ENCODE measurements at regions not wholly inside any gene's neighbourhood (a gene's known extent, or its start where the extent isn't known, plus 50 kb on each side); places are given as distances from the start of the nearest gene placed in this dataset.

- no peak overlapping the region for H3K27ac ChIP-seq (ENCODE audit: low read depth, low read length)
Measured at GRCh38 chr21:28817871-28818270, 174.8 kb downstream of the LTN1 start.

GRCh38 chr21:28811860-28812259 is 180.8 kb downstream of the LTN1 start:
- Histone ChIP-seq H3K36me3 (ENCODE audit: control insufficient read depth in 5 of 5, insufficient read depth in 5 of 5, low read length in 5 of 5) (no peaks in the 10 kb centered on the region), H3K4me3 (ENCODE audit: low read depth in 1 of 5, low read length in 5 of 5) (no peak overlapping the region), H3K27ac (ENCODE audit: low read depth, low read length) (no peak overlapping the region), H3K9me3 (ENCODE audit: control insufficient read depth in 5 of 5, low read length in 5 of 5) (peaks cover 0 to 9% (median 4%) of the 10 kb centered on the region in 5 donors), H3K27me3 (ENCODE audit: control insufficient read depth in 5 of 5, insufficient read depth in 4 of 5, low read length in 5 of 5) (no peaks in the 10 kb centered on the region), H3K4me1 (ENCODE audit: control insufficient read depth in 5 of 5, insufficient read depth in 5 of 5, low read length in 5 of 5) (no peaks in the 10 kb centered on the region), H3K9ac (ENCODE audit: low read length in 5 of 5) (no peak overlapping the region)

More at GRCh38 chr21:28817871-28818270, 174.8 kb downstream of the LTN1 start:
- H3K9me3 ChIP-seq (ENCODE audit: control insufficient read depth in 5 of 5, low read length in 5 of 5), result peaks cover 0 to 4% (median 0%) of the 10 kb centered on the region in 5 donors
- H3K4me3 ChIP-seq (ENCODE audit: low read depth in 1 of 5, low read length in 5 of 5), result no peak overlapping the region
- no peaks in the 10 kb centered on the region for H3K36me3 ChIP-seq (ENCODE audit: control insufficient read depth in 5 of 5, insufficient read depth in 5 of 5, low read length in 5 of 5)
- H3K4me1 ChIP-seq (ENCODE audit: control insufficient read depth in 5 of 5, insufficient read depth in 5 of 5, low read length in 5 of 5), result peaks cover 0 to 19% (median 18%) of the 10 kb centered on the region in 5 donors
- H3K9ac ChIP-seq (ENCODE audit: low read length in 5 of 5), result no peak overlapping the region
- H3K27me3 ChIP-seq (ENCODE audit: control insufficient read depth in 5 of 5, insufficient read depth in 4 of 5, low read length in 5 of 5), result no peaks in the 10 kb centered on the region

- peaks cover 0 to 9% (median 4%) of the 10 kb centered on the region in 5 donors for H3K9me3 ChIP-seq (ENCODE audit: control insufficient read depth in 5 of 5, low read length in 5 of 5)
- H3K4me3 ChIP-seq (ENCODE audit: low read depth in 1 of 5, low read length in 5 of 5), result no peak overlapping the region
- H3K4me1 ChIP-seq (ENCODE audit: control insufficient read depth in 5 of 5, insufficient read depth in 5 of 5, low read length in 5 of 5), result no peaks in the 10 kb centered on the region
- H3K36me3 ChIP-seq (ENCODE audit: control insufficient read depth in 5 of 5, insufficient read depth in 5 of 5, low read length in 5 of 5), result no peaks in the 10 kb centered on the region
- H3K9ac ChIP-seq (ENCODE audit: low read length in 5 of 5), result no peak overlapping the region
- no peak overlapping the region for H3K27ac ChIP-seq (ENCODE audit: low read depth, low read length)
- no peaks in the 10 kb centered on the region for H3K27me3 ChIP-seq (ENCODE audit: control insufficient read depth in 5 of 5, insufficient read depth in 4 of 5, low read length in 5 of 5)
Measured at GRCh38 chr21:28810826-28811524, 181.7 kb downstream of the LTN1 start.

GRCh38 chr21:28805885-28806284 is 186.8 kb downstream of the LTN1 start:
- Histone ChIP-seq H3K36me3 (ENCODE audit: control insufficient read depth in 5 of 5, insufficient read depth in 5 of 5, low read length in 5 of 5) (no peaks in the 10 kb centered on the region), H3K4me1 (ENCODE audit: control insufficient read depth in 5 of 5, insufficient read depth in 5 of 5, low read length in 5 of 5) (peaks cover 0 to 10% (median 0%) of the 10 kb centered on the region in 5 donors), H3K27ac (ENCODE audit: low read depth, low read length) (no peak overlapping the region), H3K4me3 (ENCODE audit: low read depth in 1 of 5, low read length in 5 of 5) (no peak overlapping the region), H3K9ac (ENCODE audit: low read length in 5 of 5) (no peak overlapping the region), H3K27me3 (ENCODE audit: control insufficient read depth in 5 of 5, insufficient read depth in 4 of 5, low read length in 5 of 5) (no peaks in the 10 kb centered on the region), H3K9me3 (ENCODE audit: control insufficient read depth in 5 of 5, low read length in 5 of 5) (peaks cover 0 to 9% (median 0%) of the 10 kb centered on the region in 5 donors)

- H3K27me3 ChIP-seq (ENCODE audit: control insufficient read depth in 5 of 5, insufficient read depth in 4 of 5, low read length in 5 of 5), result no peaks in the 10 kb centered on the region
- no peak overlapping the region for H3K4me3 ChIP-seq (ENCODE audit: low read depth in 1 of 5, low read length in 5 of 5)
- H3K9ac ChIP-seq (ENCODE audit: low read length in 5 of 5), result no peak overlapping the region
- H3K9me3 ChIP-seq (ENCODE audit: control insufficient read depth in 5 of 5, low read length in 5 of 5), result peaks cover 0 to 9% (median 0%) of the 10 kb centered on the region in 5 donors
- no peak overlapping the region for H3K27ac ChIP-seq (ENCODE audit: low read depth, low read length)
- no peaks in the 10 kb centered on the region for H3K36me3 ChIP-seq (ENCODE audit: control insufficient read depth in 5 of 5, insufficient read depth in 5 of 5, low read length in 5 of 5)
- peaks cover 0 to 10% (median 0%) of the 10 kb centered on the region in 5 donors for H3K4me1 ChIP-seq (ENCODE audit: control insufficient read depth in 5 of 5, insufficient read depth in 5 of 5, low read length in 5 of 5)
Measured at GRCh38 chr21:28804089-28804670, 188.5 kb downstream of the LTN1 start.

GRCh38 chr21:28801906-28802305 is 190.8 kb downstream of the LTN1 start:
- H3K4me1 ChIP-seq (ENCODE audit: control insufficient read depth in 5 of 5, insufficient read depth in 5 of 5, low read length in 5 of 5), result peaks cover 0 to 10% (median 0%) of the 10 kb centered on the region in 5 donors
- no peaks in the 10 kb centered on the region for H3K36me3 ChIP-seq (ENCODE audit: control insufficient read depth in 5 of 5, insufficient read depth in 5 of 5, low read length in 5 of 5)
- H3K9me3 ChIP-seq (ENCODE audit: control insufficient read depth in 5 of 5, low read length in 5 of 5), result no peaks in the 10 kb centered on the region
- H3K27ac ChIP-seq (ENCODE audit: low read depth, low read length), result no peak overlapping the region
- no peak overlapping the region for H3K4me3 ChIP-seq (ENCODE audit: low read depth in 1 of 5, low read length in 5 of 5)
- H3K9ac ChIP-seq (ENCODE audit: low read length in 5 of 5), result no peak overlapping the region
- no peaks in the 10 kb centered on the region for H3K27me3 ChIP-seq (ENCODE audit: control insufficient read depth in 5 of 5, insufficient read depth in 4 of 5, low read length in 5 of 5)

GRCh38 chr21:28799926-28800325 is 192.8 kb downstream of the LTN1 start:
- Histone ChIP-seq H3K4me3 (ENCODE audit: low read depth in 1 of 5, low read length in 5 of 5) (no peak overlapping the region), H3K9me3 (ENCODE audit: control insufficient read depth in 5 of 5, low read length in 5 of 5) (no peaks in the 10 kb centered on the region), H3K4me1 (ENCODE audit: control insufficient read depth in 5 of 5, insufficient read depth in 5 of 5, low read length in 5 of 5) (peaks cover 0 to 10% (median 0%) of the 10 kb centered on the region in 5 donors), H3K9ac (ENCODE audit: low read length in 5 of 5) (no peak overlapping the region), H3K27me3 (ENCODE audit: control insufficient read depth in 5 of 5, insufficient read depth in 4 of 5, low read length in 5 of 5) (no peaks in the 10 kb centered on the region), H3K36me3 (ENCODE audit: control insufficient read depth in 5 of 5, insufficient read depth in 5 of 5, low read length in 5 of 5) (no peaks in the 10 kb centered on the region), H3K27ac (ENCODE audit: low read depth, low read length) (no peak overlapping the region)

- no peak overlapping the region for H3K27ac ChIP-seq (ENCODE audit: low read depth, low read length)
- H3K36me3 ChIP-seq (ENCODE audit: control insufficient read depth in 5 of 5, insufficient read depth in 5 of 5, low read length in 5 of 5), result no peaks in the 10 kb centered on the region
- H3K4me1 ChIP-seq (ENCODE audit: control insufficient read depth in 5 of 5, insufficient read depth in 5 of 5, low read length in 5 of 5), result peaks cover 0 to 6% (median 0%) of the 10 kb centered on the region in 5 donors
- no peak overlapping the region for H3K4me3 ChIP-seq (ENCODE audit: low read depth in 1 of 5, low read length in 5 of 5)
- no peak overlapping the region for H3K9ac ChIP-seq (ENCODE audit: low read length in 5 of 5)
- H3K9me3 ChIP-seq (ENCODE audit: control insufficient read depth in 5 of 5, low read length in 5 of 5), result no peaks in the 10 kb centered on the region
- H3K27me3 ChIP-seq (ENCODE audit: control insufficient read depth in 5 of 5, insufficient read depth in 4 of 5, low read length in 5 of 5), result no peaks in the 10 kb centered on the region
Measured at GRCh38 chr21:28798798-28799197, 193.9 kb downstream of the LTN1 start.

- Histone ChIP-seq H3K27ac (ENCODE audit: low read depth, low read length) (no peak overlapping the region), H3K9me3 (ENCODE audit: control insufficient read depth in 5 of 5, low read length in 5 of 5) (no peaks in the 10 kb centered on the region), H3K9ac (ENCODE audit: low read length in 5 of 5) (no peak overlapping the region), H3K4me1 (ENCODE audit: control insufficient read depth in 5 of 5, insufficient read depth in 5 of 5, low read length in 5 of 5) (no peaks in the 10 kb centered on the region), H3K27me3 (ENCODE audit: control insufficient read depth in 5 of 5, insufficient read depth in 4 of 5, low read length in 5 of 5) (no peaks in the 10 kb centered on the region), H3K36me3 (ENCODE audit: control insufficient read depth in 5 of 5, insufficient read depth in 5 of 5, low read length in 5 of 5) (no peaks in the 10 kb centered on the region), H3K4me3 (ENCODE audit: low read depth in 1 of 5, low read length in 5 of 5) (no peak overlapping the region)
Measured at GRCh38 chr21:28795251-28795650, 197.4 kb downstream of the LTN1 start.

GRCh38 chr21:28794371-28794851 is 198.3 kb downstream of the LTN1 start:
- Histone ChIP-seq H3K9me3 (ENCODE audit: control insufficient read depth in 5 of 5, low read length in 5 of 5) (no peaks in the 10 kb centered on the region), H3K27me3 (ENCODE audit: control insufficient read depth in 5 of 5, insufficient read depth in 4 of 5, low read length in 5 of 5) (no peaks in the 10 kb centered on the region), H3K9ac (ENCODE audit: low read length in 5 of 5) (no peak overlapping the region), H3K4me1 (ENCODE audit: control insufficient read depth in 5 of 5, insufficient read depth in 5 of 5, low read length in 5 of 5) (no peaks in the 10 kb centered on the region), H3K36me3 (ENCODE audit: control insufficient read depth in 5 of 5, insufficient read depth in 5 of 5, low read length in 5 of 5) (no peaks in the 10 kb centered on the region), H3K27ac (ENCODE audit: low read depth, low read length) (no peak overlapping the region), H3K4me3 (ENCODE audit: low read depth in 1 of 5, low read length in 5 of 5) (no peak overlapping the region)

All from subcutaneous abdominal adipose tissue (tissue), 5 donors.